ENCODE measurements at regions not wholly inside any gene's neighbourhood (a gene's known extent, or its start where the extent isn't known, plus 50 kb on each side); places are given as distances from the start of the nearest gene placed in this dataset.

- TF ChIP-seq CTCF (conservative IDR thresholded peaks at IDR 0.05; ENCODE audit: low read depth, low read length) (no peak), EZH2phosphoT487 (IDR thresholded peaks at IDR 0.05; ENCODE audit: borderline replicate concordance, low read length) (no peak), EZH2 (IDR thresholded peaks at IDR 0.05; ENCODE audit: low read length, unreplicated experiment) (no peak)
These were observed 418.0 kb downstream of the NLGN4X start for GRCh38 chrX:5810636-5811035.
